ENCODE measurements at regions not wholly inside any gene's neighbourhood (a gene's known extent, or its start where the extent isn't known, plus 50 kb on each side); places are given as distances from the start of the nearest gene placed in this dataset.

- no peak for TF ChIP-seq KDM4A (IDR thresholded peaks at IDR 0.05; ENCODE audit: low read depth, low read length, severe bottlenecking)
- TF ChIP-seq KDM5A (IDR thresholded peaks at IDR 0.05; ENCODE audit: low read length): no peak
- TF ChIP-seq TAF7 (optimal IDR thresholded peaks at IDR 0.05; ENCODE audit: borderline replicate concordance, low read depth, low read length): no peak
Measured at GRCh38 chr2:104668631-104669030, 185.3 kb upstream of the POU3F3 start (continued).

Data from H1 (cell line).